ENCODE measurements at regions not wholly inside any gene's neighbourhood (a gene's known extent, or its start where the extent isn't known, plus 50 kb on each side); places are given as distances from the start of the nearest gene placed in this dataset.

DNA sequence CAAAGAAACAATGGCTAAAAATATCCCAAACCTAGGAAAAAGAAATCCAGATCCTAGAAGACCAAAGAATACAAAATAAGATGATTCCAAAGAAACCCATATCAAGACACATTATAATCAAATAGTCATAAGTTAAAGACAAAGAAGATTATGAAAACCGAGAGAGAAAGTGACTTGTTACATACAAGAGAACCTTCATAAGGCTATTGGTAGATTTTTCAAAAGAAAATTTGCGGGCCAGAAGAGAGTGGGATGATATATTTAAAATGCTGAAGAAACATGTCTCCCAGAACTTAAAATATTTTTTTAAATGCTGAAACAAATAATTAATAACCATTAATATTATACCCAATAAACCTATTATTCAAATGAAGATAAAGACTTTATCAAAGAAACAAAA is 687.3 kb downstream of the TLE4 start:
- DNase-seq = no peak

DNA sequence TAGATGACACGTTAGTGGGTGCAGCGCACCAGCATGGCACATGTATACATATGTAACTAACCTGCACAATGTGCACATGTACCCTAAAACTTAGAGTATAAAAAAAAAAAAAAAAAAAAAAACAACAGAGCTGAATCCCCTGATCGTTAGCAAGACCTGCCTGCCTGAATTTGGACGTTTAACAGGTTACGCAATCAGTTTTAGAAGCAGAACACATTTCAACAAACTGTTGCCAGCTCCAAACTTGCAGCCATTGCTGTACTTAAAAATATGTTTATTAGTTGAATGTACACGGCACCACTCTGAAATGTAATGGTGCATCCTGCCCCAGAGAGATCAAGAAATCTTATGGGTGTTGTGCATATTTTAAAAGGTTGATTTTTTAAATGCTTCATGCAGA is 680.0 kb downstream of the TLE4 start:
- no peak for DNase-seq

GRCh38 chr9:80242022-80242421 is 670.3 kb downstream of the TLE4 start:
- DNase-seq = no peak

DNA sequence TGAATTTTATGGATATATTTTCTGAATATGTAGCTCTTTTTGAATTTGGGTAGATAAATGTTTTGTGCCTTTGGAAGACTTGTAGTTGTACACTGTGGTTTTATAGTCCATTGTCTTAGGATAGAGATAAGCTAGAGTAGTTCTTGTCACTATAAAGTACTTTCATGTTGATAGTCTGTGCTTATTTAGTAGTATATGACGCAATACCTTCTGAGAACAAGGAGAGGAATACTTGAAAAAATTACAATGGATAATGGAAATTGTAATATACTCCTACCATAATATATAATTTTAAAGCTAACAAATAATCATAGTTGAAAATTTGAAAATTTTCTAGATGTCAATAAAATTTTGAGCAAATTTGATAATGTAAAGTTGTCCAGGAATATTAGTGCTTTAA is 664.0 kb downstream of the TLE4 start:
- no peak for DNase-seq

DNA sequence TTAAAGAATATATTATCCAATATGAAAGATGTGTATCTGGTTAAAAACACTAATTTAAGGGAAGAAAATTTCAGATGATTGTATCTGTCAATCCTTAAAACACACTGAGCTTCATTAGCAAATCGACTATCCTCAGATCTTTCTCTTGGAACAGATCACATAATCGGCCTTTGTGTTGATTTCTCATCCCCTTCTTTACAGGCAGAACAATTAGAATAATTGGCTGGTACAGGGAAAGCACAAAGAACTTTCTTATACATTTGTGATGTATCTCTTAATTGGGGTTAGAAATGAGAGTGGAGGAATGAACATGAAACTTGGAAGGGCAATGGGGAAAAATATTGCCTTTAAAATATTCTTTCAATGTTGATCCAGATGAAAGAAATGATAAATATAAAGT is 662.1 kb downstream of the TLE4 start:
- DNase-seq = no peak

DNA sequence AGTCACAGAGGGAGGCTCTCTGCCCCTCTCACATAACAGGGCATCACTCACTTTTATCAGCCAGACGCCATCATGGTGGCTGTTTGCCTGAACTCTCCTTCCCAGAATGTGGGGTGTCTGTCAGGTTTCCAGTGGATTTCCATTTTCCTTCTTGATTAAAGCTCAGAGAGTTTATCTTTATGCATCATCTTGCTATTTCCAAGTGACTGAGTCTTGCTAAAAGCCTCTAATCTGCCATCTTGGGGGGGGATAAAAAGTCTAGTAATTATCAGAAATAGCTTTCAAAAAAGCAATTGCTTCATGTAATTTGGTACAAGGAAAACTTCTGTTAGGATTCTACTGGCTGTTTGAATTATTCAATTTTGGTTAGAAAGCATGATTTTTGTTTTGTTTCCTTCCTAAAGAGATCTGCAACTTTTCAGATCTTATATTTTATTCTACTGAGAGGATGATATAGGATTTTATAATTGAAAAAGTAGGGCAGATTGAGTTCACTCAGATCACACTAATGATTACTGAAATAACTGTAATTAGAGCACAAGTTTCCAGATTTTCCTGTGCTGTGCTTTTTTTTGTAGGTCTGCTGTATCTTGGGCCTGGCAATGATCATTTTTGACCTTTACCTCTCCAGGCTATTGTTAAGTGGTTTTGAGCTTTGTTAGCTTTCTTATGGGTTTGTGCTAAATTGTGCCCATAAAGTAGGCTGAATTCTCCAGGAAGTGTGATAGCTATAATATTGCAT is 661.5 kb downstream of the TLE4 start:
- no peak for DNase-seq

DNA sequence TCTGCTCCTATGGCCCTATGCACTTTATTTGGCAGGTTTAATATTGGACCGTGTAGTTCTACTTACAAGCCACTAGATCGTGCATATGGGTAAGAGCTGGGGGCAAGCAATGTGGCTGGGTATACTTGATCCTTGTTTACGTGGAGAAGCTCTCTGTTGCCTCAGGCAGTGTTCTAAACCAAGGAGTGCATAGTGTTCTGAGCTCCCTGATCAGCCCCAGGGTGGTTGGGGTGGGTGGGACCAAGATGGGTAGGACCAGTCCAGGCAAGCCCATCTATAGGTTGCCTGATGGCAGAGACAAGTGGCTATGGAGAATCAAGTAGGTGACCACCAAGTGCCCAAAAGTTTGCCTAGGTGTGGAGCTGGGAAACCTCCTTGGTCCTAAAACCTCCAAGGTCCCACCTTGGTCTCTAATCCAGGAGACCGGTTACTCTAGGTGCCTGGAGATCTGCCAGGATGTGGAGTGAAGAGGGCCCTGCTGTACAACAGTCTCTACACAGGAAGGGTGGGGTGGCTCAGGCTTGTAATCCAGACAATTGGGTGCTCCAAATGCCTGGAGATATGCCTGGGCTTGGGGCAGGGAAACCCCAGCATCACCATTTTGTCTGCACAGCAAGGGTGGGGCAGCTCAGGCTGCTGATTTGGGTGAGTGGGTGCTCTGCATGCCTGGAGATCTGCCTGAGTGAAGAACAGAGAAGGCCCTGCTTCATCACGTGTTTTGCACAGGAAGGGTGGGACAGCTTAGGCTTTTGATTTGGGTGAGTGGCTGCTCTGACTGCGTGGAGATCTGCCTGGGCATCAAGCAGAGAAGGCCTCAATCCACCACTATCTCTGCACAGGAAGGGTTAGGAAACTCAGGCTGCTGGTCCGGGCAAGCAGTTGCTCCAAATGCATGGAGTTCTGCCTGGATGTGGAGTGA is 659.8 kb downstream of the TLE4 start:
- no peak for DNase-seq

- no peak for DNase-seq
Observed at GRCh38 chr9:80223897-80224296, 652.1 kb downstream of the TLE4 start.

- no peak for DNase-seq
Observed at GRCh38 chr9:80222466-80223169, 650.9 kb downstream of the TLE4 start.

- DNase-seq = no peak
Observed at GRCh38 chr9:80218328-80218727, 646.6 kb downstream of the TLE4 start.

- no peak for DNase-seq
Observed at GRCh38 chr9:80213613-80214012, 641.8 kb downstream of the TLE4 start.

GRCh38 chr9:80208696-80209095 is 636.9 kb downstream of the TLE4 start:
- no peak for DNase-seq

GRCh38 chr9:80204054-80204453 is 632.3 kb downstream of the TLE4 start:
- no peak for DNase-seq

- no peak for DNase-seq
Observed at GRCh38 chr9:80197661-80198060, 625.9 kb downstream of the TLE4 start.

DNA sequence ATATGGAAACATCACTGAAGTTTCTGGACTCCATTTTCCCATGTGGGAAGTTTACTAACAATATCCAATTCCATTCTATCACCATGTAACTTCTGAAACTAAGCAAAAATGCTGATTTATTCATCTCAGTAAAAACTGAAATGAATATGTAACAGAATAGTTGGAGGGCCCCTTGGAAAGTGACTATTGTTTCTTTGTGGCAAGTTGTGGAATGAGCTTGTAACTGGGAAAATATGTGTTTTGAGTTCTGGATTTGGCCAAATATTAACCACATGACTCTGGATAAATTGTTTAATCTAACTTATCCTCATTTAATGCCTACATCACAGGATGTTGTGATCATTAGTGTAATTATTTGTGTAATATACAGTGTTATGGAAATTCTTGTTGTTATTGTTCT is 619.3 kb downstream of the TLE4 start:
- DNase-seq = no peak

DNA sequence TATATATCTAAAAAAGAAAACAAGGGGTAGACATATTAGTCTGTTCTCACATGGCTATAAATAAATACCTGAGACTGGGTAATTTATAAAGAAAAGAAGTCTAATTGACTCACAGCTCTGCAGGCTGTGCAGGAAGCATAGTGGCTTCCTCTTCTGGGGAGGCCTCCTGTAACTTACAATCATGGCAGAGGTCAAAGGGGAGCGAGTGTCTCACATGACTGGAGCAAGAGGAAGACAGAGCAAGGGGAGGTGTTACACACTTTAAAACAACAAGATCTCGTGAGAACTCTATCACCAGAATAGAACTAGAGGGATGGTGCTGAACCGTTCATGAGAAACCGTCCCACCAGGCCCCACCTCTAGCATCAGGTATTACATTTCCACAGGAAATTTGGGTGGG is 616.8 kb downstream of the TLE4 start:
- peak; percentile 26 for DNase-seq

DNA sequence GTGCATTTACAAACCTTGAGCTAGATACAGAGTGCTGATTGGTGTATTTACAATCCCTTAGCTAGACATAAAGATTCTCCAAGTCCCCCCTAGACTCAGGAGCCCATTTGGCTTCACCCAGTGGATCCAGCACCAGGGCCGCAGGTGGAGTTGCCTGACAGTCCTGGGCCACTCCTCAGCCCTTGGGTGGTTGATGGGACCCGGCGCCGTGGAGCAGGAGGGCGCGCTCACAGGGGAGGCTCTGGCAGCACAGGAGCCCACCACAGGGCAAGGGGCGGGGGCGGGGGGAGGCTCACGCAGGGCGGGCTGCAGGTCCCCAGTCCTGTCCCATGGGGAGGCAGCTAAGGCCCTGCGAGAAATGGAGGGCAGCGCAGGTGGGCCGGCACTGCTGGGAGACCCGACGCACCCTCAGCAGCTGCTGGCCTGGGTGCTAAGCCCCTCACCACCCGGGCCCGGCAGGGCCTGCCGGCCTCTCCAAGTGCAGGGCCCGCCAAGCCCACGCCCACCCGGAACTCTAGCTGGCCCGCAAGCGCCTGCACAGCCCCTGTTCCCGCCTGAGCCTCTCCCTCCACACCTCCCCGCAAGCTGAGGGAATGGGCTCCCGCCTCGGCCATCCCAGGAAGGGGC is 613.5 kb downstream of the TLE4 start:
- no peak for DNase-seq

- DNase-seq = no peak
Observed at GRCh38 chr9:80177949-80178480, 606.2 kb downstream of the TLE4 start.

- DNase-seq = peak; percentile 20
Observed at GRCh38 chr9:80175286-80176150, 603.8 kb downstream of the TLE4 start.

GRCh38 chr9:80163889-80164288 is 592.1 kb downstream of the TLE4 start:
- DNase-seq = peak; percentile 60

DNA sequence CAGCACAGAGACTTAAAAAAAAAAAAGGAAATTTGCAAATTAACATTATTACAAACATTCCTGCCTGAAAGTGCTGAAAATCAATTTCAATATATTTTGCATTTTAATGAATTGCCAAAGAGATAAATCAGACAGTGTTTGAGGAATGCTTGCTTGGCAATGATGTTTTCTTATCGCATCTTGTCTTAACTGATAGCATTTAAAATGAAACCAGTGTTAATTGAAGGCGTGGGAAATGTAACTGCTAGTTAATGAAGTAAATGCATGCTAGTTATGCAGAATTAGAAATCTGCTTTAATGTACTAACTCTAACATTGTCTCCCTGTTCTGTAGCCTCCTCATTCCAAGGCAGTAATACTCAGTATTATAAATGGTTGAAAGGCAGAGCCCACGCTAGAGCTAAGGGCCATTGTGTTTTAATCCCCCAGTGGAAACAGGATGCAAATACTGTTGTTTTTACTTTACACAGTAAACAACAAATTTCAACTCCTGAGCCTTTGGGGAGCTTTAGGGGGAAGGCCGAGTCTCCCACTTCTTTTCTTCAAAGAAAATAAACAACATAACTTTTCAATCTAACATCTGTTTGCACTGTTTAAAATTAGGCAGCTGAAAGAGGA is 586.9 kb downstream of the TLE4 start:
- DNase-seq = no peak

Data from MV-4-11 (cell line).